HEK293 (cell line): ENCODE measurements at regions not wholly inside any gene's neighbourhood (a gene's known extent, or its start where the extent isn't known, plus 50 kb on each side); places are given as distances from the start of the nearest gene placed in this dataset.

Experiments
- ATF2 ChIP-seq: fragments of 450-650 bp; formaldehyde crosslinking; IDR thresholded peaks from 2 replicates; pipeline ENCODE4 v1.5.1; 2016; ENCODE audit warnings: missing biosample characterization, missing genetic modification characterization, low read depth
- CTCF ChIP-seq: fragments of 450-650 bp; formaldehyde crosslinking; IDR thresholded peaks from 2 replicates; pipeline ENCODE4 v1.5.1; 2016; ENCODE audit warnings: missing biosample characterization, missing genetic modification characterization
- MEIS1 ChIP-seq: sonication (generic); formaldehyde crosslinking; IDR thresholded peaks from 2 replicates; pipeline ENCODE4 v1.8.1; 2022; ENCODE audit warnings: missing genetic modification reagents, mild to moderate bottlenecking, borderline replicate concordance
- TCF7L2 ChIP-seq: IDR thresholded peaks from 2 replicates; pipeline ENCODE4 v1.6.1; 2011; ENCODE audit warnings: low read depth, mild to moderate bottlenecking, inconsistent platforms, low read length, moderate library complexity, borderline replicate concordance
- ZBTB7A ChIP-seq: fragments of 450-650 bp; formaldehyde crosslinking; IDR thresholded peaks from 2 replicates; pipeline ENCODE4 v1.5.1; 2016; ENCODE audit warnings: low read depth, missing biosample characterization, missing genetic modification characterization
- ZFP37 ChIP-seq: fragments of 450-650 bp; formaldehyde crosslinking; IDR thresholded peaks from 2 replicates; pipeline ENCODE4 v1.5.1; 2016; ENCODE audit warnings: missing biosample characterization, missing genetic modification characterization
- ZIC2 ChIP-seq: fragments of 450-650 bp; formaldehyde crosslinking; IDR thresholded peaks from 2 replicates; pipeline ENCODE4 v1.5.1; 2016; ENCODE audit warnings: missing biosample characterization, missing genetic modification characterization
- ZNF292 ChIP-seq: fragments of 450-650 bp; formaldehyde crosslinking; IDR thresholded peaks from 2 replicates; pipeline ENCODE4 v1.5.1; 2016; ENCODE audit warnings: low read depth, missing biosample characterization, missing genetic modification characterization, borderline replicate concordance
- ZNF394 ChIP-seq: fragments of 450-650 bp; formaldehyde crosslinking; IDR thresholded peaks from 2 replicates; pipeline ENCODE4 v1.5.1; 2016; ENCODE audit warnings: missing biosample characterization, missing genetic modification characterization, mild to moderate bottlenecking, moderate library complexity, borderline replicate concordance
- ZNF513 ChIP-seq: fragments of 450-650 bp; IDR thresholded peaks from 2 replicates; pipeline ENCODE4 v1.5.1; 2018; ENCODE audit warnings: missing biosample characterization, missing genetic modification characterization
- ZNF521 ChIP-seq: fragments of 450-650 bp; formaldehyde crosslinking; IDR thresholded peaks from 2 replicates; pipeline ENCODE4 v1.5.1; 2017; ENCODE audit warnings: missing biosample characterization, mild to moderate bottlenecking, missing genetic modification characterization
- ZNF544 ChIP-seq: fragments of 450-650 bp; formaldehyde crosslinking; IDR thresholded peaks from 2 replicates; pipeline ENCODE4 v1.5.0; 2017; ENCODE audit warnings: missing biosample characterization, missing genetic modification characterization
- ZNF707 ChIP-seq: fragments of 450-650 bp; formaldehyde crosslinking; IDR thresholded peaks from 2 replicates; pipeline ENCODE4 v1.5.1; 2016; ENCODE audit warnings: missing biosample characterization, missing genetic modification characterization

GRCh38 chr1:14129009-14129408 is 429.0 kb downstream of the PRDM2 start:
- TF ChIP-seq CTCF (no peak), ZFP37 (tag by site-specific recombination) (no peak), ZNF292 (tag by site-specific recombination) (no peak), ZNF707 (tag by site-specific recombination) (no peak), ZNF513 (tag by site-specific recombination) (no peak), TCF7L2 (no peak), ZNF394 (no peak), ZNF521 (tag by site-specific recombination) (no peak), ZBTB7A (tag by site-specific recombination) (no peak), ZIC2 (tag by site-specific recombination) (no peak), ZNF544 (tag by site-specific recombination) (no peak), ATF2 (tag by site-specific recombination) (no peak), MEIS1 (CRISPR knock-in tag) (no peak)
